SK-N-SH (cell line): ENCODE measurements at regions not wholly inside any gene's neighbourhood (a gene's known extent, or its start where the extent isn't known, plus 50 kb on each side); places are given as distances from the start of the nearest gene placed in this dataset.

ENCODE experiments used
- CTCF ChIA-PET: fragments of 300-600, 350-600 bp; formaldehyde crosslinking; extraction: SDS; loops from one replicate; lab custom pipeline; 2021; lab: Yijun Ruan, JAX
- POLR2A ChIA-PET: fragments of 350-600 bp; sonication (Branson Sonifier 250); formaldehyde crosslinking; extraction: SDS; loops from one replicate; lab custom pipeline; 2020; ENCODE audit warnings: antibody characterized with exemption, inconsistent platforms; lab: Yijun Ruan, JAX
- DNase-seq: peaks from one replicate; pipeline ENCODE4 v3.0.0; 2012
- H2AFZ ChIP-seq: fragments of 200-600 bp; sonication (generic); 2 replicates; pipeline ENCODE4 v1.8.1; 2016; ENCODE audit warnings: antibody characterized with exemption, mild to moderate bottlenecking, low read depth
- H3F3A ChIP-seq: fragments of 200-600 bp; sonication (generic); replicated peaks from 2 replicates; pipeline ENCODE3; 2016; ENCODE audit warnings: antibody characterized with exemption, mild to moderate bottlenecking; ENCODE audit not compliant: insufficient read depth
- H3K27ac ChIP-seq, 2 experiments: fragments of 200-500 bp in 1 of 2; fragments of 200-600 bp in 1 of 2; sonication (Bioruptor generic) in 1 of 2; sonication (generic), shearing (Covaris generic) in 1 of 2; 2 replicates each; pipeline versions ENCODE4 v1.5.1 to v1.6.1; 2014 to 2016; ENCODE audit warnings: low read depth in 2 of 2, inconsistent platforms in 1 of 2, low read length in 1 of 2, mild to moderate bottlenecking in 1 of 2, mixed read lengths in 1 of 2
- H3K27me3 ChIP-seq: fragments of 200-600 bp; sonication (generic), shearing (Covaris generic); 2 replicates; pipeline ENCODE4 v1.6.1; 2016; ENCODE audit warnings: mixed run types; ENCODE audit not compliant: insufficient read depth
- H3K36me3 ChIP-seq, 2 experiments: fragments of 200-500 bp in 1 of 2; fragments of 200-600 bp in 1 of 2; sonication (Bioruptor generic) in 1 of 2; sonication (generic) in 1 of 2; replicated peaks in 1 of 2; 2 replicates each; pipeline versions ENCODE3 to v1.5.1; 2014 to 2016; ENCODE audit warnings: low read length in 1 of 2, mild to moderate bottlenecking in 1 of 2; ENCODE audit not compliant: insufficient read depth in 2 of 2, control insufficient read depth in 1 of 2
- H3K4me1 ChIP-seq, 2 experiments: fragments of 200-500 bp in 1 of 2; fragments of 200-600 bp in 1 of 2; sonication (Bioruptor generic) in 1 of 2; sonication (generic), shearing (Covaris generic) in 1 of 2; 2 replicates each; pipeline versions ENCODE4 v1.5.1 to v1.6.1; 2014 to 2016; ENCODE audit warnings: low read depth in 1 of 2, low read length in 1 of 2, mixed run types in 1 of 2; ENCODE audit not compliant: insufficient read depth in 2 of 2, control insufficient read depth in 1 of 2
- H3K4me2 ChIP-seq: fragments of 200-600 bp; sonication (generic), shearing (Covaris generic); 2 replicates; pipeline ENCODE4 v1.6.1; 2017; ENCODE audit warnings: mixed run types
- H3K4me3 ChIP-seq, 2 experiments: fragments of 200-500 bp in 1 of 2; fragments of 200-600 bp in 1 of 2; sonication (Bioruptor generic) in 1 of 2; sonication (generic), shearing (Covaris generic) in 1 of 2; 2 replicates each; pipeline versions ENCODE4 v1.5.1 to v1.8.1; 2014 to 2016; ENCODE audit warnings: low read depth in 2 of 2, inconsistent platforms in 1 of 2, low read length in 1 of 2, mild to moderate bottlenecking in 1 of 2, mixed read lengths in 1 of 2, moderate library complexity in 1 of 2
- H3K79me2 ChIP-seq: fragments of 200-600 bp; sonication (generic); 2 replicates; pipeline ENCODE4 v1.8.1; 2017; ENCODE audit warnings: mild to moderate bottlenecking; ENCODE audit not compliant: insufficient read depth
- H3K9ac ChIP-seq: fragments of 200-600 bp; sonication (generic); 2 replicates; pipeline ENCODE4 v1.6.1; 2017; ENCODE audit warnings: mixed run types
- H3K9me2 ChIP-seq: fragments of 200-600 bp; sonication (generic); 2 replicates; pipeline ENCODE4 v1.6.1; 2017; ENCODE audit warnings: mixed run types
- H3K9me3 ChIP-seq: fragments of 200-600 bp; sonication (generic); 2 replicates; pipeline ENCODE4 v1.6.1; 2017; ENCODE audit warnings: mixed run types, mild to moderate bottlenecking, moderate library complexity
- H4K20me1 ChIP-seq: fragments of 200-600 bp; sonication (generic); 2 replicates; pipeline ENCODE4 v1.6.1; 2017; ENCODE audit warnings: mild to moderate bottlenecking, mixed run types; ENCODE audit not compliant: insufficient read depth
- FOXJ3 ChIP-seq: sonication (generic); formaldehyde crosslinking; IDR thresholded peaks from 2 replicates; pipeline ENCODE4 v1.5.1; 2020; ENCODE audit warnings: mild to moderate bottlenecking, missing genetic modification reagents
- FOXM1 ChIP-seq: IDR thresholded peaks from 2 replicates; pipeline ENCODE4 v1.4.0; 2012; ENCODE audit warnings: low read depth, mild to moderate bottlenecking
- GABPA ChIP-seq: IDR thresholded peaks from 2 replicates; pipeline ENCODE4 v1.4.0; 2012; ENCODE audit warnings: low read depth, mild to moderate bottlenecking
- JUND ChIP-seq: IDR thresholded peaks from 2 replicates; pipeline ENCODE4 v1.4.0; 2012
- RAD21 ChIP-seq: IDR thresholded peaks from 2 replicates; pipeline ENCODE4 v1.6.1; 2012; ENCODE audit warnings: mild to moderate bottlenecking, low read length
- TEAD4 ChIP-seq: IDR thresholded peaks from 2 replicates; pipeline ENCODE4 v1.4.0; 2012; ENCODE audit warnings: mild to moderate bottlenecking, borderline replicate concordance; ENCODE audit not compliant: insufficient read depth
- WGBS: methylation state at CpG from one replicate; pipeline ENCODE4 v1.1.6; 2017; ENCODE audit warnings: low lambda C conversion rate; 5-methylcytosine and 5-hydroxymethylcytosine counted together
- TF ChIP-seq, protein P1 (sequence below): IDR thresholded peaks from 2 replicates; pipeline ENCODE4 v1.4.0; 2012; ENCODE audit warnings: low read depth, borderline replicate concordance
- TF ChIP-seq, protein P2 (sequence below): fragments of 150-350 bp; IDR thresholded peaks from 2 replicates; pipeline ENCODE4 v1.6.1; 2016; ENCODE audit warnings: mild to moderate bottlenecking, low read depth, low read length
- TF ChIP-seq, protein P3 (sequence below): IDR thresholded peaks from 2 replicates; pipeline ENCODE4; 2012
- TF ChIP-seq, protein P4 (sequence below): fragments of 200-600 bp; sonication (generic); IDR thresholded peaks from 2 replicates; pipeline ENCODE4 v1.6.1; 2017; ENCODE audit warnings: antibody characterized with exemption, mild to moderate bottlenecking, moderate library complexity
- TF ChIP-seq, protein P5 (sequence below): fragments of 150-350 bp; IDR thresholded peaks from 2 replicates; pipeline ENCODE4 v1.6.1; 2017; ENCODE audit warnings: antibody characterized with exemption, low read length, low read depth, borderline replicate concordance

DNA sequence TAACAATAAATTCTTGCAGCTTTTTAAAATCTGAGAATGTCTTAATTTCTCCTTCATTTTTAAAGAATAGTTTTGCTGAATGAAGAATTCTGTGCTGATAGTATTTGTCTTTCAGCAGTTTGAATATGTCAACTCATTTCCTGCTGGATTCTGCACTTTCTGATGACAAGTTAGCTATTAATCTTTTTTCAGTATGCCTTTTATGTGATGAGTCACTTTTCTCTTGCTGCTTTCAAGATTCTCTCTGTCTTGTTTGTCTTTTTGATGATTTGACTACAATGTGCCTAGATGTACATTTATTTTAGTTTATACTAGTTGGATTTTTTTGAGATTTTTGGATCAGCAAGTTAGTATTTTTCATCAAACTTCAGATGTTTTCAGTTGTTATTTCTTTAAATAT lies 87.9 kb upstream of the AVPR1A start:
- Histone ChIP-seq H3K4me2 (no peak overlapping the region), H3K27ac (no peak overlapping the region), H3K36me3 (no peaks in the 10 kb centered on the region), H4K20me1 (no peaks in the 10 kb centered on the region), H2AFZ (no peak overlapping the region), H3K27me3 (no peaks in the 10 kb centered on the region), H3K9ac (no peak overlapping the region), H3K4me3 (no peak overlapping the region), H3K4me1 (no peaks in the 10 kb centered on the region), H3K79me2 (no peaks in the 10 kb centered on the region), H3K9me3 (no peaks in the 10 kb centered on the region), H3F3A (no peaks in the 10 kb centered on the region), H3K9me2 (no peaks in the 10 kb centered on the region)
- POLR2A ChIA-PET, result no interaction called here
- no peak for DNase-seq
- CTCF ChIA-PET, result no interaction called here
- TF ChIP-seq, protein P1, sequence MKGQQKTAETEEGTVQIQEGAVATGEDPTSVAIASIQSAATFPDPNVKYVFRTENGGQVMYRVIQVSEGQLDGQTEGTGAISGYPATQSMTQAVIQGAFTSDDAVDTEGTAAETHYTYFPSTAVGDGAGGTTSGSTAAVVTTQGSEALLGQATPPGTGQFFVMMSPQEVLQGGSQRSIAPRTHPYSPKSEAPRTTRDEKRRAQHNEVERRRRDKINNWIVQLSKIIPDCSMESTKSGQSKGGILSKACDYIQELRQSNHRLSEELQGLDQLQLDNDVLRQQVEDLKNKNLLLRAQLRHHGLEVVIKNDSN, result no peak
- TF ChIP-seq TEAD4 (no peak), FOXM1 (no peak), FOXJ3 (CRISPR knock-in tag) (no peak), RAD21 (no peak)
- TF ChIP-seq, protein P2, sequence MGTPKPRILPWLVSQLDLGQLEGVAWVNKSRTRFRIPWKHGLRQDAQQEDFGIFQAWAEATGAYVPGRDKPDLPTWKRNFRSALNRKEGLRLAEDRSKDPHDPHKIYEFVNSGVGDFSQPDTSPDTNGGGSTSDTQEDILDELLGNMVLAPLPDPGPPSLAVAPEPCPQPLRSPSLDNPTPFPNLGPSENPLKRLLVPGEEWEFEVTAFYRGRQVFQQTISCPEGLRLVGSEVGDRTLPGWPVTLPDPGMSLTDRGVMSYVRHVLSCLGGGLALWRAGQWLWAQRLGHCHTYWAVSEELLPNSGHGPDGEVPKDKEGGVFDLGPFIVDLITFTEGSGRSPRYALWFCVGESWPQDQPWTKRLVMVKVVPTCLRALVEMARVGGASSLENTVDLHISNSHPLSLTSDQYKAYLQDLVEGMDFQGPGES, result no peak
- TF ChIP-seq, protein P3, sequence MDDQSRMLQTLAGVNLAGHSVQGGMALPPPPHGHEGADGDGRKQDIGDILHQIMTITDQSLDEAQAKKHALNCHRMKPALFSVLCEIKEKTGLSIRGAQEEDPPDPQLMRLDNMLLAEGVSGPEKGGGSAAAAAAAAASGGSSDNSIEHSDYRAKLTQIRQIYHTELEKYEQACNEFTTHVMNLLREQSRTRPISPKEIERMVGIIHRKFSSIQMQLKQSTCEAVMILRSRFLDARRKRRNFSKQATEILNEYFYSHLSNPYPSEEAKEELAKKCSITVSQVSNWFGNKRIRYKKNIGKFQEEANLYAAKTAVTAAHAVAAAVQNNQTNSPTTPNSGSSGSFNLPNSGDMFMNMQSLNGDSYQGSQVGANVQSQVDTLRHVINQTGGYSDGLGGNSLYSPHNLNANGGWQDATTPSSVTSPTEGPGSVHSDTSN, result no peak
- TF ChIP-seq, all 33 proteins: peak for 0

DNA sequence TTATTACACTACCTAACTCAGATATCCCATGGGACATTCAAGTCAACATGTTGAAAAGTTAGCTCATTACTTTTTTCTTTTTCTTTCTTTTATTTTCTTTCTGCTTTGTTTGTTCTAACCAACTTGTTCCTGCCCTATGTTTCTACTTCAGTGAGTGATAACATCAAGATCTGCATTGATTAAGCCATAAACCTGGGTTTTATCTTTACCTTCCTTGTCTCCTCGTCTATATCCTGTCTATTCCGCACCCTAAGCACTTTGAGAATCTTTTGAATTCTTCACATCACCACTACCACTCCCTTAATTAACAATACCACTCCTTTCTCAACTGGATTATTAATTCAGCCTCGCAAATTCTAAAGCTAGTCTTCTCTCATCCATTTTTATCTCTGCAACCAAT lies 81.9 kb upstream of the AVPR1A start:
- Histone ChIP-seq H3F3A (no peaks in the 10 kb centered on the region), H4K20me1 (no peaks in the 10 kb centered on the region), H3K4me3 (no peak overlapping the region), H3K4me2 (no peak overlapping the region), H3K79me2 (no peaks in the 10 kb centered on the region), H3K36me3 (no peaks in the 10 kb centered on the region), H3K9me3 (no peaks in the 10 kb centered on the region), H3K4me1 (no peaks in the 10 kb centered on the region), H2AFZ (no peak overlapping the region), H3K27me3 (no peaks in the 10 kb centered on the region), H3K9me2 (no peaks in the 10 kb centered on the region), H3K27ac (no peak overlapping the region), H3K9ac (no peak overlapping the region)
- no peak for TF ChIP-seq TEAD4
- no peak for TF ChIP-seq JUND
- TF ChIP-seq, protein P4, sequence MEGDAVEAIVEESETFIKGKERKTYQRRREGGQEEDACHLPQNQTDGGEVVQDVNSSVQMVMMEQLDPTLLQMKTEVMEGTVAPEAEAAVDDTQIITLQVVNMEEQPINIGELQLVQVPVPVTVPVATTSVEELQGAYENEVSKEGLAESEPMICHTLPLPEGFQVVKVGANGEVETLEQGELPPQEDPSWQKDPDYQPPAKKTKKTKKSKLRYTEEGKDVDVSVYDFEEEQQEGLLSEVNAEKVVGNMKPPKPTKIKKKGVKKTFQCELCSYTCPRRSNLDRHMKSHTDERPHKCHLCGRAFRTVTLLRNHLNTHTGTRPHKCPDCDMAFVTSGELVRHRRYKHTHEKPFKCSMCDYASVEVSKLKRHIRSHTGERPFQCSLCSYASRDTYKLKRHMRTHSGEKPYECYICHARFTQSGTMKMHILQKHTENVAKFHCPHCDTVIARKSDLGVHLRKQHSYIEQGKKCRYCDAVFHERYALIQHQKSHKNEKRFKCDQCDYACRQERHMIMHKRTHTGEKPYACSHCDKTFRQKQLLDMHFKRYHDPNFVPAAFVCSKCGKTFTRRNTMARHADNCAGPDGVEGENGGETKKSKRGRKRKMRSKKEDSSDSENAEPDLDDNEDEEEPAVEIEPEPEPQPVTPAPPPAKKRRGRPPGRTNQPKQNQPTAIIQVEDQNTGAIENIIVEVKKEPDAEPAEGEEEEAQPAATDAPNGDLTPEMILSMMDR, result no peak
- no peak for TF ChIP-seq GABPA
- TF ChIP-seq, protein P5, sequence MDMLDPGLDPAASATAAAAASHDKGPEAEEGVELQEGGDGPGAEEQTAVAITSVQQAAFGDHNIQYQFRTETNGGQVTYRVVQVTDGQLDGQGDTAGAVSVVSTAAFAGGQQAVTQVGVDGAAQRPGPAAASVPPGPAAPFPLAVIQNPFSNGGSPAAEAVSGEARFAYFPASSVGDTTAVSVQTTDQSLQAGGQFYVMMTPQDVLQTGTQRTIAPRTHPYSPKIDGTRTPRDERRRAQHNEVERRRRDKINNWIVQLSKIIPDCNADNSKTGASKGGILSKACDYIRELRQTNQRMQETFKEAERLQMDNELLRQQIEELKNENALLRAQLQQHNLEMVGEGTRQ, result no peak
- CTCF ChIA-PET, result interaction anchor here (0.6 kb wide), 3 partner anchors 12 to 213 kb away, joined by 3 to 4 read pairs (median 3); no protein-coding TSS in a partner anchor
- POLR2A ChIA-PET, result no interaction called here
- 5% methylated on average over 3 of the region's 3 CpGs for WGBS
- DNase-seq, result no peak
